ENCODE measurements at regions not wholly inside any gene's neighbourhood (a gene's known extent, or its start where the extent isn't known, plus 50 kb on each side); places are given as distances from the start of the nearest gene placed in this dataset.

DNA sequence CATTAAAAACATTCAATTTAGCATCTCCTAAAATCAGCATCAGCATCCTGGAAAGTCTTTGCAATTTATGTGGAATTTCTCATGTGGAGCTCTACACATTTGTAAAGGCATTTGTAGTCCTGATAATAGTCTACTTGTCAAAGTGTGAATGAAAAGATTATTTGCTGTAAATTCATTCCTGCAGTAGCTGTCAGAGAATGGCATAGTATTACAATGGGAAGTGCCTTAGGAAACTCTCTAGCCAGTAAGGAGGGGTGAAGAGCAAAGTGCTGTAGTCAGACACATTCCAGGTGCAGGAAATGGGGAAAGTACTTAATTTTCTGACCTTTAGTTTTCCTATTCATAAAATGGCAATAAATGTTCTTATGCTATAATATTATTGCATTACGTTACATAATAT is 627.9 kb downstream of the KCTD16 start:
- TF ChIP-seq, protein P1, sequence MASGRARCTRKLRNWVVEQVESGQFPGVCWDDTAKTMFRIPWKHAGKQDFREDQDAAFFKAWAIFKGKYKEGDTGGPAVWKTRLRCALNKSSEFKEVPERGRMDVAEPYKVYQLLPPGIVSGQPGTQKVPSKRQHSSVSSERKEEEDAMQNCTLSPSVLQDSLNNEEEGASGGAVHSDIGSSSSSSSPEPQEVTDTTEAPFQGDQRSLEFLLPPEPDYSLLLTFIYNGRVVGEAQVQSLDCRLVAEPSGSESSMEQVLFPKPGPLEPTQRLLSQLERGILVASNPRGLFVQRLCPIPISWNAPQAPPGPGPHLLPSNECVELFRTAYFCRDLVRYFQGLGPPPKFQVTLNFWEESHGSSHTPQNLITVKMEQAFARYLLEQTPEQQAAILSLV (tag; IDR thresholded peaks at IDR 0.05), result no peak
- TF ChIP-seq KLF6 (CRISPR knock-in tag; IDR thresholded peaks at IDR 0.05; ENCODE audit: borderline replicate concordance) (no peak), ATF2 (CRISPR knock-in tag; IDR thresholded peaks at IDR 0.05) (no peak), EP300 (IDR thresholded peaks at IDR 0.05; ENCODE audit: low read length) (no peak), ZNF696 (CRISPR knock-in tag; conservative IDR thresholded peaks at IDR 0.05) (no peak), POLR2A (conservative IDR thresholded peaks at IDR 0.05) (no peak), HDAC1 (IDR thresholded peaks at IDR 0.05) (no peak), RCOR1 (IDR thresholded peaks at IDR 0.05; ENCODE audit: borderline replicate concordance in 1 of 2, low read depth in 2 of 2, low read length in 2 of 2) (no peak), NBN (IDR thresholded peaks at IDR 0.05; ENCODE audit: low read depth) (no peak), STAT5B (CRISPR knock-in tag; IDR thresholded peaks at IDR 0.05) (no peak), ZBTB7A (IDR thresholded peaks at IDR 0.05; ENCODE audit: borderline replicate concordance, control insufficient read depth, low read depth, low read length) (no peak), CAMTA2 (CRISPR knock-in tag; conservative IDR thresholded peaks at IDR 0.05) (no peak)
- TF ChIP-seq, protein P2, sequence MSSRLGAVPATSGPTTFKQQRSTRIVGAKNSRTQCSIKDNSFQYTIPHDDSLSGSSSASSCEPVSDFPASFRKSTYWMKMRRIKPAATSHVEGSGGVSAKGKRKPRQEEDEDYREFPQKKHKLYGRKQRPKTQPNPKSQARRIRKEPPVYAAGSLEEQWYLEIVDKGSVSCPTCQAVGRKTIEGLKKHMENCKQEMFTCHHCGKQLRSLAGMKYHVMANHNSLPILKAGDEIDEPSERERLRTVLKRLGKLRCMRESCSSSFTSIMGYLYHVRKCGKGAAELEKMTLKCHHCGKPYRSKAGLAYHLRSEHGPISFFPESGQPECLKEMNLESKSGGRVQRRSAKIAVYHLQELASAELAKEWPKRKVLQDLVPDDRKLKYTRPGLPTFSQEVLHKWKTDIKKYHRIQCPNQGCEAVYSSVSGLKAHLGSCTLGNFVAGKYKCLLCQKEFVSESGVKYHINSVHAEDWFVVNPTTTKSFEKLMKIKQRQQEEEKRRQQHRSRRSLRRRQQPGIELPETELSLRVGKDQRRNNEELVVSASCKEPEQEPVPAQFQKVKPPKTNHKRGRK (tag; IDR thresholded peaks at IDR 0.05), result no peak
- TF ChIP-seq, protein P3, sequence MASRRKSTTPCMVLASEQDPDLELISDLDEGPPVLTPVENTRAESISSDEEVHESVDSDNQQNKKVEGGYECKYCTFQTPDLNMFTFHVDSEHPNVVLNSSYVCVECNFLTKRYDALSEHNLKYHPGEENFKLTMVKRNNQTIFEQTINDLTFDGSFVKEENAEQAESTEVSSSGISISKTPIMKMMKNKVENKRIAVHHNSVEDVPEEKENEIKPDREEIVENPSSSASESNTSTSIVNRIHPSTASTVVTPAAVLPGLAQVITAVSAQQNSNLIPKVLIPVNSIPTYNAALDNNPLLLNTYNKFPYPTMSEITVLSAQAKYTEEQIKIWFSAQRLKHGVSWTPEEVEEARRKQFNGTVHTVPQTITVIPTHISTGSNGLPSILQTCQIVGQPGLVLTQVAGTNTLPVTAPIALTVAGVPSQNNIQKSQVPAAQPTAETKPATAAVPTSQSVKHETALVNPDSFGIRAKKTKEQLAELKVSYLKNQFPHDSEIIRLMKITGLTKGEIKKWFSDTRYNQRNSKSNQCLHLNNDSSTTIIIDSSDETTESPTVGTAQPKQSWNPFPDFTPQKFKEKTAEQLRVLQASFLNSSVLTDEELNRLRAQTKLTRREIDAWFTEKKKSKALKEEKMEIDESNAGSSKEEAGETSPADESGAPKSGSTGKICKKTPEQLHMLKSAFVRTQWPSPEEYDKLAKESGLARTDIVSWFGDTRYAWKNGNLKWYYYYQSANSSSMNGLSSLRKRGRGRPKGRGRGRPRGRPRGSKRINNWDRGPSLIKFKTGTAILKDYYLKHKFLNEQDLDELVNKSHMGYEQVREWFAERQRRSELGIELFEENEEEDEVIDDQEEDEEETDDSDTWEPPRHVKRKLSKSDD (conservative IDR thresholded peaks at IDR 0.05; ENCODE audit: low read length), result no peak

Data from K562 (cell line).